LNCAP (cell line): ENCODE measurements at regions not wholly inside any gene's neighbourhood (a gene's known extent, or its start where the extent isn't known, plus 50 kb on each side); places are given as distances from the start of the nearest gene placed in this dataset.

Source experiments
- TF ChIP-seq, protein P1 (sequence below): fragments of 450-650 bp; IDR thresholded peaks from 2 replicates; pipeline ENCODE4 v1.5.1; 2017; ENCODE audit warnings: mild to moderate bottlenecking

GRCh38 chr21:21764281-21764680 lies 766.1 kb downstream of the NCAM2 start:
- TF ChIP-seq, protein P1, sequence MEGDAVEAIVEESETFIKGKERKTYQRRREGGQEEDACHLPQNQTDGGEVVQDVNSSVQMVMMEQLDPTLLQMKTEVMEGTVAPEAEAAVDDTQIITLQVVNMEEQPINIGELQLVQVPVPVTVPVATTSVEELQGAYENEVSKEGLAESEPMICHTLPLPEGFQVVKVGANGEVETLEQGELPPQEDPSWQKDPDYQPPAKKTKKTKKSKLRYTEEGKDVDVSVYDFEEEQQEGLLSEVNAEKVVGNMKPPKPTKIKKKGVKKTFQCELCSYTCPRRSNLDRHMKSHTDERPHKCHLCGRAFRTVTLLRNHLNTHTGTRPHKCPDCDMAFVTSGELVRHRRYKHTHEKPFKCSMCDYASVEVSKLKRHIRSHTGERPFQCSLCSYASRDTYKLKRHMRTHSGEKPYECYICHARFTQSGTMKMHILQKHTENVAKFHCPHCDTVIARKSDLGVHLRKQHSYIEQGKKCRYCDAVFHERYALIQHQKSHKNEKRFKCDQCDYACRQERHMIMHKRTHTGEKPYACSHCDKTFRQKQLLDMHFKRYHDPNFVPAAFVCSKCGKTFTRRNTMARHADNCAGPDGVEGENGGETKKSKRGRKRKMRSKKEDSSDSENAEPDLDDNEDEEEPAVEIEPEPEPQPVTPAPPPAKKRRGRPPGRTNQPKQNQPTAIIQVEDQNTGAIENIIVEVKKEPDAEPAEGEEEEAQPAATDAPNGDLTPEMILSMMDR, result no peak

DNA sequence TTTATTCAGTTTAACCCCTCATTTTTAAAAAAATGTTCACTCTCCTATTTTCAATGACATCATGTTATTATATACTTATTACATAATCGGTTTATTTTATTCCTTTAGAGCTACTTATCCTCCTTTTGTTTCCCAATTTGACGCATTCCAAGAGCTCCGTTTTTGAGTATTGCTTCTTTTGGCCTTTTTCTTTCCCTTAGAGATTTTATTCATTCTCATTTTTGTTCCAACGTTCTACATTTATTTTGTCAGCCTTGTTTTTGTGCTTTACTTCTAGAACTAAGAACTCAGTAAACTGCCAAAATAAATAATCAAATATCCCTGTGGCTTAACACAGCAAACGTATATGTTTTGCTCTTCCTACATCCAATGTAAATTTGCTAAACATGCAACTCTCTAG lies 769.1 kb downstream of the NCAM2 start:
- TF ChIP-seq, protein P1, result no peak

GRCh38 chr21:21788591-21788990 lies 790.4 kb downstream of the NCAM2 start:
- TF ChIP-seq, protein P1, result no peak

GRCh38 chr21:21801921-21802320 lies 803.7 kb downstream of the NCAM2 start:
- TF ChIP-seq, protein P1, result no peak

DNA sequence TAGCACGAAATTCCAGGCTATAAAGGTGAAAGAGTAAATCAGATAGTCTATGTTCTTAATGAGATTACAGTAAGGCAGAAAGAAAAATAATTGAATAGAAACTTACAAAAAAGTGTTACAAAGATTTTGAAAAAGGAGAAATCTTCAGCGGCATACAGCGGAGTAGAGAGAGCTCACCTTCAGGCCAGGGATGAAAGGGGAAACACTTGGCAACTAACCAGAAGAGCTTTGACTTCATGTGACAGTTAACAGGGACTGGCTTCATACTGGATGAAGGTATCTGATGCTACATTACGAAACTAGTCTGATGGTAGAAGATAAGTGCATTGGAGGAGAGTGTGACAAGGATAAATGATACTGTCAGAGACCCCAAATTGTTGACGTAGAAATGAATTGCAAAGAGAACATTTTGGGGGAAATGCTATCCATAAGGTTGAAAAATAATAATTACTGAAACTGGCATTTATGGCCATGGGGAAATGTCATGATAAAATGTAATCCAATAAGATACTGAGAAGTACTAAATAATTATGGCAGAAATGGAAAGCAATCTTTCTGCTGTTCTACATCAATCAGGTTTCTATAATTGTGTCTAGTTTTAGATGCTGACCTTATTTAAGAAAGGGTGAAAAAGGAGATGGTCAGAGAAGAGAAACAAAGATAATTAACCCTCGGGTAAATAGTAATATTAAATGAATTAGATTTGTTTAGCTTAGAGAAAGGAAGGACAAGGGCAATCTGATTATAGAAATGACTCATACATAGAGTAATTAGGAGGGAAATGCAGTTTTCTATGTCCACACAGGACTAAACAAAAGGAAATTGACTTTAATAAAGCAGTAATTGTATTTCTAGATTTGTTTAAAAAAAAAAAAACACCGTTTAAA lies 808.7 kb downstream of the NCAM2 start:
- TF ChIP-seq, protein P1, result no peak

GRCh38 chr21:21807598-21807903 lies 809.3 kb downstream of the NCAM2 start:
- TF ChIP-seq, protein P1, result no peak

- TF ChIP-seq, protein P1, result no peak
These were observed 815.1 kb downstream of the NCAM2 start for GRCh38 chr21:21813289-21813688.

DNA sequence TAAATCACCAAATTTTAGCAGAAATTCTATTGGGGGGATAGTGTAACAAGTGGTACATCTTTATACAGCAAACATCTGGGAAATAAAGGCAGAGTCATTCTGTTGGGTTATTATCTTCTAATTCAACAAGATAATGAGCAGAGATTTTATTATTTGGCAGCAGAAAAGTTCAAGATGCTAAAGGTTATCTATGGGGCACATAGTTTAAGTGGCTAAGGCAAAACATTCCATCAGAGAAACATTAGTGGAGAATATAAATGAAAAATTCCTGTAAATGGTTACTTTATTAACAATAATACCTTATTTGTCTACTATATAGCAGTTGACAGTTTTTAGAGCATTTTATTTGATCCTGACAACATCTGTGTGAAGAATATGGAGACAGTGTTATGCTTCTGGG lies 815.7 kb downstream of the NCAM2 start:
- TF ChIP-seq, protein P1, result no peak
